ENCODE measurements at regions not wholly inside any gene's neighbourhood (a gene's known extent, or its start where the extent isn't known, plus 50 kb on each side); places are given as distances from the start of the nearest gene placed in this dataset.

DNA sequence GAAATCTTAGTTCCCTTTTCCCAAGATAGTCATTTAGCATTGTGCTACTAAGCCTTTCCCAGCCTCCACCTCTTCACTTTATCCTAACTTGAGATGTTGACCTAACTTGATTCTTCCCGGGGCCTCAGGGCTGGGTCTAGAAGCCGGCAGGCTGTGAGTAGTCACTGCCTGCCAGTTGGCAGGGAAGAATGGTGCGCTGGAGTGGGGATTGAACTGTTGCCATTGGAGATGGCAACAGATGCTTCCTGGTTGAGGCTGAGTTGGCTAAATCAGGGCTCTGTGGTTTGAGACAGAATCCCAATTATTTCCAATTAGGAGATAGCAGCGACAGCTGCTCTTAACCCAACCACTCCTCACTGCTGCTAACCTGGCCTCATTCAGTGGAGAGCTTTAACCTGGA lies 343.1 kb downstream of the BRINP1 start:
- TF ChIP-seq, protein P1, sequence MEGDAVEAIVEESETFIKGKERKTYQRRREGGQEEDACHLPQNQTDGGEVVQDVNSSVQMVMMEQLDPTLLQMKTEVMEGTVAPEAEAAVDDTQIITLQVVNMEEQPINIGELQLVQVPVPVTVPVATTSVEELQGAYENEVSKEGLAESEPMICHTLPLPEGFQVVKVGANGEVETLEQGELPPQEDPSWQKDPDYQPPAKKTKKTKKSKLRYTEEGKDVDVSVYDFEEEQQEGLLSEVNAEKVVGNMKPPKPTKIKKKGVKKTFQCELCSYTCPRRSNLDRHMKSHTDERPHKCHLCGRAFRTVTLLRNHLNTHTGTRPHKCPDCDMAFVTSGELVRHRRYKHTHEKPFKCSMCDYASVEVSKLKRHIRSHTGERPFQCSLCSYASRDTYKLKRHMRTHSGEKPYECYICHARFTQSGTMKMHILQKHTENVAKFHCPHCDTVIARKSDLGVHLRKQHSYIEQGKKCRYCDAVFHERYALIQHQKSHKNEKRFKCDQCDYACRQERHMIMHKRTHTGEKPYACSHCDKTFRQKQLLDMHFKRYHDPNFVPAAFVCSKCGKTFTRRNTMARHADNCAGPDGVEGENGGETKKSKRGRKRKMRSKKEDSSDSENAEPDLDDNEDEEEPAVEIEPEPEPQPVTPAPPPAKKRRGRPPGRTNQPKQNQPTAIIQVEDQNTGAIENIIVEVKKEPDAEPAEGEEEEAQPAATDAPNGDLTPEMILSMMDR (conservative IDR thresholded peaks at IDR 0.05; ENCODE audit: low read length): no peak
- TF ChIP-seq EZH2phosphoT487 (IDR thresholded peaks at IDR 0.05; ENCODE audit: borderline replicate concordance): no peak
